NCI-H524 (cell line): ENCODE measurements at regions not wholly inside any gene's neighbourhood (a gene's known extent, or its start where the extent isn't known, plus 50 kb on each side); places are given as distances from the start of the nearest gene placed in this dataset.

ENCODE experiments used
- DNase-seq, 2 experiments: peaks; one replicate each; lab custom pipeline; 2025; lab: John Stamatoyannopoulos, UW

GRCh38 chr14:61602003-61602732 lies 93.1 kb upstream of the HIF1A start:
- peak; percentile 94 to 99 for DNase-seq

GRCh38 chr14:61602733-61603077 lies 92.6 kb upstream of the HIF1A start:
- DNase-seq: peak; percentile 73 to 93

GRCh38 chr14:61603736-61604135 lies 91.6 kb upstream of the HIF1A start:
- no peak for DNase-seq

- peak; percentile 97 to 98 for DNase-seq
These were observed 87.6 kb upstream of the HIF1A start for GRCh38 chr14:61607570-61608244.

GRCh38 chr14:61608245-61609165 lies 86.8 kb upstream of the HIF1A start:
- DNase-seq: peak in 1 of 2 experiments; percentile 60

- DNase-seq: no peak
These were observed 86.0 kb upstream of the HIF1A start for GRCh38 chr14:61609191-61609843.

- DNase-seq: no peak
These were observed 85.4 kb upstream of the HIF1A start for GRCh38 chr14:61609884-61610283.

GRCh38 chr14:61610900-61611299 lies 84.4 kb upstream of the HIF1A start:
- DNase-seq: no peak

- DNase-seq: peak in 1 of 2 experiments; percentile 74
These were observed 83.3 kb upstream of the HIF1A start for GRCh38 chr14:61611880-61612630.

GRCh38 chr14:61613006-61613405 lies 82.3 kb upstream of the HIF1A start:
- DNase-seq: peak in 1 of 2 experiments; percentile 48

GRCh38 chr14:61614693-61615092 lies 80.6 kb upstream of the HIF1A start:
- DNase-seq: no peak

- DNase-seq: no peak
These were observed 79.4 kb upstream of the HIF1A start for GRCh38 chr14:61615743-61616523.

GRCh38 chr14:61616524-61617185 lies 78.7 kb upstream of the HIF1A start:
- no peak for DNase-seq

- no peak for DNase-seq
These were observed 76.9 kb upstream of the HIF1A start for GRCh38 chr14:61618448-61618847.

GRCh38 chr14:61619494-61619893 lies 75.8 kb upstream of the HIF1A start:
- DNase-seq: no peak

- no peak for DNase-seq
These were observed 75.0 kb upstream of the HIF1A start for GRCh38 chr14:61620130-61620946.

GRCh38 chr14:61621444-61621843 lies 73.9 kb upstream of the HIF1A start:
- DNase-seq: no peak

- no peak for DNase-seq
These were observed 73.3 kb upstream of the HIF1A start for GRCh38 chr14:61622051-61622450.

GRCh38 chr14:61623927-61624326 lies 71.4 kb upstream of the HIF1A start:
- no peak for DNase-seq
